Kidney capillary endothelial cell (primary cell): ENCODE measurements at regions not wholly inside any gene's neighbourhood (a gene's known extent, or its start where the extent isn't known, plus 50 kb on each side); places are given as distances from the start of the nearest gene placed in this dataset.
"Not testable (repeated sequence)": the region's sequence is repeated elsewhere in the genome, so short reads cannot be mapped to it uniquely, and the experiment has no call there.

Experiments
- DNase-seq: peaks from one replicate; pipeline ENCODE4 v3.0.0-alpha.2; 2018; ENCODE audit warnings: low spot score

- DNase-seq, result no peak
Observed at GRCh38 chr7:159207951-159208350, 63.3 kb upstream of the VIPR2 start.

DNA sequence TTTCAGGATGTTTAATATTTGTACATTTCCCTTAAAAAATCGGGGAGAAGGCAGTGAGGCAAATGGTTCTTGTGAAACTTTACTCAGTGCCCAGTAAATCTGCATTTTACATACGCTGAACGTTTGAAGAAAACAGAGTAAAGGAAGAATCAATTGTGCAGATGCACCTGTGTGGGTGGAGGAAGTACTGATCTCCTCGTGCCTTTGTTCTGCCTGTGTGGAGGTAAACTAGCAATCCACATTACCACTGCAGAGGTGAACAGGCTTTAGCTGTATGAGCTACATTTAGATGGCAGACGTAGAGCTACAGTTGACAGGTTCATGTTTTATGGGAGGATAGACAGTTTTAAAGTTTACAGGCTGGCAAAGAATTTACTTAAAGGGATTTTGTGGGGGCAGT, 62.7 kb upstream of the VIPR2 start:
- DNase-seq, result no peak

DNA sequence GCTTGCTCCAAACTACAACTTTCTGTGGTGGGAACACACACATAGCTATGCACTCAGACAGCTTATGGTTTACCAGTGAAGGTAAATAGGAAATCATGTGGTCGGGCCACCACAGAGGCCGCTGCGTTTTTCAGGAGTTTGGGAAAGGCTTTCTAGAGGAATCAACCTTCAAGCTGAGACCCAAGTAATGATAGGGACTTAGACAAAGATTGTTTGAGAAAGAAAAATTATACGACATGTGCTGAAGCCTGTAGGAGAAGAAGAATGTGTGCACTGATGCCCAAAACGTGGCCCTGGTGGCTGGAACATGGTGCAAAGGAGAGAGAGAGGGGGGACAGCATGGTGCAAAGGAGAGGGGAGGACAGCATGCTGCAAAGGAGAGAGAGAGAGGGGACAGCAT, 61.2 kb upstream of the VIPR2 start:
- DNase-seq, result no peak

- DNase-seq, result no peak
Observed at GRCh38 chr7:159204664-159205063, 60.0 kb upstream of the VIPR2 start.

DNA sequence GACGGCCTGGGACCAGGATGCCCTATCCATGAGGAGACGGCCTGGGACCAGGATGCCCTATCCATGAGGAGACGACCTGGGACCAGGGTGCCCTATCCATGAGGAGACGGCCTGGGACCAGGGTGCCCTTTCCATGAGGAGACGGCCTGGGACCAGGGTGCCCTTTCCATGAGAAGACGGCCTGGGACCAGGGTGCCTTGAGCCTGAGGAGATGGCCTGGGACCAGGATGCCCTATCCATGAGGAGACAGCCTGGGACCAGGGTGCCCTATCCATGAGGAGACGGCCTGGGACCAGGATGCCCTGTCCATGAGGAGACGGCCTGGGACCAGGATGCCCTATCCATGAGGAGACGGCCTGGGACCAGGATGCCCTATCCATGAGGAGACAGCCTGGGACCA, 58.6 kb upstream of the VIPR2 start:
- DNase-seq, result not testable (repeated sequence)

DNA sequence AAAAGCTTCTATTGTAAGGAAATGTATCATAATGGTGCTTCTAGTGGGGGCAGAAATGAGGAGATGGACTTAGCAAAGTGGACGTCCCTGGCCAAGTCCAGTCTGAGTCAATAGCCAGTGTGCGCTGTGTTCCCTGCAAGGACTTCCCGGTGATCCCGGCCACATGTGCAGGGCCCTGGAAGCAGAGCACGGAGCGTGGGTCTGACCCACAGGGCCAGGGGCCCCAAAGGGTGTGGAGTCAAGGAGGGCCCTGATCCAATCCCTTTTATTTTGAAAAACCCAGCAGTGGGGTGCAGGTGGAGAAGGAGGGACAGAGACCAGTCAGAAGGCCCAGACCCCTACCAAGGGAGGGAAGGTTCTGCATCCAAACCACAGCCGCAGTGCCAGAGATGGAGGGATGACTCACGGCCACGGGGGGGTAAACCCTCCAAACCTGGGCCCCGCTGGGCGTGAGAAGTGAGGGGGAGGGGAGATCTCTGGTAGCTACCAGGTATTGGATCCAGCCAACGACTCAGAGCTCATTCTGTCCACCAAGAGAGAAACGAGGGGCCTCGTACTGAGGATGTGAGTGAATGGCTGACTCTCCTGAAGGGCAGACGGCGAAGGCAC, 57.2 kb upstream of the VIPR2 start:
- no peak for DNase-seq

GRCh38 chr7:159200421-159200820, 55.8 kb upstream of the VIPR2 start:
- DNase-seq, result no peak

DNA sequence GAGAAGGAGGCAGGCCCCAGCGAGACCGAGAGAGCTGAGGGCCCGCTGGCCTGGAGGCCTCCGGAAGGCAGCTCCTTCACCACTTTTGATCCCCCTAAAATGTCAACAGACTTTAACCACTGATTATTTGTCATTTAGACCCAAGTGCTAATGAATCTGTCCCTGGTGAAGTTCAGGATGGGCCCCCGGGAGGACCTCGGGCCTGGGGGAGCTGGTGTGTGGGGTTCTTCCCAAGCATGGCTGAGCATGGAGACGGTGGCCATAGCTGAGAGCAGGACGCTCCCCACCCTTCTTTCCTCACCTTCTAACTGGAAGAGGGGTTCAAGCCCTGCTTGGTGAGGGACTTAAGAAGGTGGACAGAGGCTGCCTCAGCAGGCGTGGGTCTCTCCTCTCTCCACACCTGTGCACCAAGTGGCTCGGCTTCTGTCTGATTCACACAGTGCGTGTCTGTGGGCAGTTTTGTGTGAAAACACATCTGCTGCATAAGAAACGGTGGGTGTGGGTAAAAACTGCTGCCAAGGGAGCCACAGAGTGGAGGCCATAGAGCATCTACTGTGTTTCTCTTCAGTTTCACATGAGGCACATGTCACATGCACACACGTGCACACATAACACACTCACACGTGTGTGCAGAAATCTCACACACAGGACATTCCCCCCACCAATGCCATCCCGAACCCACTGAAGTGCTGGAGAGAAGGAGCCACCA, 53.5 kb upstream of the VIPR2 start:
- DNase-seq, result no peak

DNA sequence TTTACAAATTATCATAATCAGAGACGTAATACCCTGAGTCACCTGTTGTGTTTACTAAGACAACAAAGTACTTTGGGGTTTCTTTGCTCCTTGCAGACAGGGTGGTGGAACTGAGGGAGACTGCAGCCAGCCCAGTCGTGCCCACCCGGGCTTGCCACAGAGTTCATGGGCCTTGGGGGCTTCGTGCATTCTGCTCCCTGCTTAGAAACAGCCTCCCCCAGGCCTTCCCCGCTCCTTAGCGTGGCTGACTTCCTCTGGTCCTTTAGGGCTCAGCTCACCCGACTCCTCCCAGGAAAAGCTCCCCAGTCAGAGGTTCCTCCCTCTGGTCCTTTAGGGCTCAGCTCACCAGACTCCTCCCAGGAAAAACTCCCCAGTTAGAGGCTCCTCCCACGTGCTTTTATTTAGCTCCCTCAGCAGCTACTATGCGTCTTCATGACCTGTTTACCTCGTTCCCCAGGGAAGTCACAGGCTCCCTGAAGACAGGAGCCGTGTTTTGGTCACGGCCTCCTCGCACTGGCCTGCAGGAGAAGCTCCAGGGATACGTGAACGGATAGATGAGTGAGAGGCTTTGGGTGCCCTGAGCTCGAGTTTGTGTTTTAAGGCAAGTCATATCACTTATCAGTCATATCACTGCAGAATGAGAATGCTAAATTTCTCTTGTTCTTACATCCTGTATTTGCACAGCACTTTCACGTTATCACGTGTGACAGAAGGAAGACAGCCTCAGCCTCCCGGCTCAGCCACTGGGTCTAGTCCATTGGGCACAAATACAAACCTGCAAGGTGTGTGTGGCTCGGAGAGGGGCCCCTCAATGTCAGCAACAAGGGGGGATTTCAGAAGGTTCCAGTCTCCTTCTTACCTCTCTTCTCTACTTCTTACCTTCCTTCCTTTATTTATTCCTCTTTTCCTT, 52.7 kb upstream of the VIPR2 start:
- peak; percentile 3 for DNase-seq

DNA sequence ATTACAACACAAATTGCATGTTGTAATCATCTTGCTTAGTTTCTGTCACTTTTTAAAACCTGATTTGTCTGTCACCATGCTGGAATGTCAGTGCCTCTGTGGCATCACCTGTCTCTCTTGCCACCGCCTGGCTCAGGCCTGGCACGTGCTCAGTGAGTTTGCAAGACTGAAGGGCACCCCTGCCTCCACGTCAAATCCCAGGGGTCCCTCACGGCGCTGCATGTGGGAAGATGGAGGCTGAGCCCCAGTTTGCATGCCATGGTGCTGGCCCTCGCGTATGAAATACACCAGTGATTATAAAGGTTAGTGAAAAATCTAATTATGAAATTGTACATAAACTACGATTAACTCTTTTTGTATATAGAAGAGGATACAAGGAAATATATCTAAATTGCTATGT, 51.9 kb upstream of the VIPR2 start:
- DNase-seq, result no peak

DNA sequence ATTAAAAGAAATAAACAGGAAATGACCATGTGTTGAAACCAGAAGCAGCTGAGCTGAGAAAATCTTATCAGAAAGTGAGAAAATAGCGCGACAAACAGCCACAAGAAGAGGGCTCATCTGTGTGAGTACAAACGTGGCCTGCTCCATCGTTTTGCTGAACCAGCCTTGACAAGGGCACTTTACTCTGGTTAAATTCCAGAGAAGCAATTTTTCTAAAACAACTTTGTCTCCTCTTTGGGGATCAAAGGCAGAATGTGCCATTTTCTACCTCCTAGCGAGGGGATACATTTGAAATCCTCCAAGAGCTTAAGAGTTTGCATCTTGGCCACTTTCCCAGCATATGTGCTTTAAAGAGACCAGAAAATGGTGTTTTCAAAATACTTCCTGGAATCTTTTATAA, 51.3 kb upstream of the VIPR2 start:
- no peak for DNase-seq
